ENCODE measurements at regions not wholly inside any gene's neighbourhood (a gene's known extent, or its start where the extent isn't known, plus 50 kb on each side); places are given as distances from the start of the nearest gene placed in this dataset.

GRCh38 chr10:123245264-123245663 lies 91.1 kb downstream of the BUB3 start:
- TF ChIP-seq CTCF (IDR thresholded peaks at IDR 0.05) (no peak), POLR2A (IDR thresholded peaks at IDR 0.05) (no peak)

All from esophagus squamous epithelium (tissue), 4 donors.